K562 (cell line): ENCODE measurements at regions not wholly inside any gene's neighbourhood (a gene's known extent, or its start where the extent isn't known, plus 50 kb on each side); places are given as distances from the start of the nearest gene placed in this dataset.

Experiments
- ATAC-seq: fragments of 200-7000 bp; cut with Tn5 transposase; 3 replicates; pipeline ENCODE4 v1.9.1; 2020; ENCODE audit warnings: moderate library complexity
- BruUV-seq: library from RNA; stranded (reverse); fragments of 400-500 nt; replicated peaks from 2 replicates; lab custom pipeline; 2021; lab: Mats Ljungman, UMichigan
- CTCF ChIA-PET: fragments of 300-600 bp; formaldehyde crosslinking; extraction: SDS; loops from one replicate; lab custom pipeline; 2021; ENCODE audit warnings: low intra/inter-chr PET ratio; lab: Yijun Ruan, JAX
- POLR2A ChIA-PET: fragments of 300-600, 350-650 bp; sonication (Branson Sonifier 250); formaldehyde crosslinking; extraction: SDS; loops from one replicate; lab custom pipeline; 2021; ENCODE audit warnings: antibody characterized with exemption, inconsistent platforms; lab: Yijun Ruan, JAX
- DNase-seq, 4 experiments: peaks; one replicate each; pipeline versions ENCODE4 v3.0.0 to v3.0.0-alpha.2; 2011 to 2018; ENCODE audit warnings: low spot score in 3 of 4, mixed read lengths in 3 of 4; ENCODE audit errors: extremely low read depth in 1 of 4
- FAIRE-seq: peaks from 2 replicates; lab custom pipeline; 2011; peaks lifted over from hg19 to GRCh38; lab: Jason Lieb, UNC
- H2AFZ ChIP-seq: 2 replicates; pipeline ENCODE4 v1.6.0; 2011; ENCODE audit warnings: low read depth, low read length, control low read depth, inconsistent platforms
- H3K27ac ChIP-seq: fragments of 200-600 bp; 3 replicates; pipeline ENCODE4 v1.8.0; 2011; ENCODE audit warnings: low read depth, mild to moderate bottlenecking, control low read depth, inconsistent platforms, low read length, moderate library complexity, mixed read lengths; ENCODE audit errors: extremely low read depth
- H3K27me3 ChIP-seq, 2 experiments: fragments of 300-600 bp in 1 of 2; 2 replicates in 1 of 2; 3 replicates in 1 of 2; pipeline versions ENCODE4 v1.6.0 to v1.8.0; 2011; ENCODE audit warnings: inconsistent platforms in 2 of 2, low read length in 2 of 2, mild to moderate bottlenecking in 1 of 2, mixed read lengths in 1 of 2, moderate library complexity in 1 of 2; ENCODE audit not compliant: control insufficient read depth in 2 of 2, insufficient read depth in 2 of 2
- H3K36me3 ChIP-seq: fragments of 300-600 bp; 3 replicates; pipeline ENCODE4 v1.8.0; 2011; ENCODE audit warnings: mild to moderate bottlenecking, low read length, inconsistent platforms; ENCODE audit not compliant: control insufficient read depth, insufficient read depth
- H3K4me1 ChIP-seq, 2 experiments: fragments of 200-600 bp in 1 of 2; replicated peaks in 1 of 2; 2 replicates in 1 of 2; 3 replicates in 1 of 2; pipeline versions ENCODE4 v1.5.1 to v1.8.0; 2011; ENCODE audit warnings: inconsistent platforms in 2 of 2, low read length in 2 of 2, mild to moderate bottlenecking in 1 of 2, mixed read lengths in 1 of 2, moderate library complexity in 1 of 2; ENCODE audit not compliant: control insufficient read depth in 2 of 2, insufficient read depth in 2 of 2
- H3K4me2 ChIP-seq: 2 replicates; pipeline ENCODE4 v1.6.1; 2011; ENCODE audit warnings: low read length, control low read depth, inconsistent platforms, mixed read lengths; ENCODE audit not compliant: insufficient read depth
- H3K4me3 ChIP-seq: fragments of 200-600 bp; sonication (generic), shearing (Covaris generic); 2 replicates; pipeline ENCODE4 v1.5.1; 2016; ENCODE audit warnings: control low read depth, inconsistent platforms
- H3K79me2 ChIP-seq: fragments of 200-600 bp; 3 replicates; pipeline ENCODE4 v1.8.0; 2011; ENCODE audit warnings: low read length, inconsistent platforms; ENCODE audit not compliant: control insufficient read depth, insufficient read depth
- H3K9ac ChIP-seq, 2 experiments: 2 replicates each; pipeline versions ENCODE4 v1.6.0 to v1.6.1; 2011; ENCODE audit warnings: low read depth in 2 of 2, low read length in 2 of 2, control low read depth in 1 of 2, inconsistent platforms in 1 of 2, mild to moderate bottlenecking in 1 of 2, mixed read lengths in 1 of 2; ENCODE audit not compliant: insufficient read depth in 1 of 2
- H3K9me1 ChIP-seq: one replicate; pipeline ENCODE4 v1.6.0; 2011; ENCODE audit warnings: inconsistent platforms, mild to moderate bottlenecking, low read length, moderate library complexity; ENCODE audit not compliant: control insufficient read depth, insufficient read depth
- H3K9me3 ChIP-seq: replicated peaks from 2 replicates; pipeline ENCODE4 v1.5.1; 2011; ENCODE audit warnings: low read depth, low read length, inconsistent platforms; ENCODE audit not compliant: control insufficient read depth, insufficient read depth
- H4K20me1 ChIP-seq: replicated peaks from 2 replicates; pipeline ENCODE4 v1.6.1; 2011; ENCODE audit warnings: low read length, inconsistent platforms, mixed read lengths; ENCODE audit not compliant: control insufficient read depth, insufficient read depth
- FOXA1 ChIP-seq: fragments of 450-650 bp; IDR thresholded peaks from 2 replicates; pipeline ENCODE4 v1.6.1; 2016; ENCODE audit warnings: mild to moderate bottlenecking, borderline replicate concordance
- MEIS2 ChIP-seq: fragments of 450-650 bp; IDR thresholded peaks from 2 replicates; pipeline ENCODE4 v1.6.1; 2014; ENCODE audit warnings: mild to moderate bottlenecking; ENCODE audit not compliant: partially characterized antibody
- PBX2 ChIP-seq, 2 experiments: IDR thresholded peaks in 1 of 2; conservative IDR thresholded peaks in 1 of 2; 2 replicates each; pipeline ENCODE4 v1.6.1; 2016; ENCODE audit warnings: low read depth in 2 of 2, mild to moderate bottlenecking in 1 of 2, missing compliant biosample characterization in 1 of 2, missing genetic modification characterization in 1 of 2, moderate library complexity in 1 of 2
- SMARCC2 ChIP-seq: fragments of 450-650 bp; IDR thresholded peaks from 2 replicates; pipeline ENCODE4 v1.6.1; 2017; ENCODE audit warnings: antibody characterized with exemption, moderate library complexity, mild to moderate bottlenecking, low read depth
- U2AF1 ChIP-seq: fragments of 200-400 bp; formaldehyde crosslinking; optimal IDR thresholded peaks from 2 replicates; pipeline ENCODE3; 2017; ENCODE audit warnings: mild to moderate bottlenecking, low read depth, low read length, moderate library complexity
- ZNF395 ChIP-seq: fragments of 200-800 bp; sonication (Bioruptor generic); IDR thresholded peaks from 2 replicates; pipeline ENCODE4 v1.6.1; 2017; ENCODE audit warnings: missing genetic modification characterization, missing compliant biosample characterization
- ZNF561 ChIP-seq: fragments of 450-650 bp; formaldehyde crosslinking; conservative IDR thresholded peaks from 2 replicates; pipeline ENCODE4 v1.4.0; 2020; ENCODE audit warnings: mild to moderate bottlenecking, moderate library complexity
- WGBS: fragments of 100-300 bp; shearing (Covaris generic); methylation state at CpG from one replicate; pipeline ENCODE4 v1.1.6; 2016; ENCODE audit warnings: low coverage, mixed read lengths; ENCODE audit not compliant: insufficient coverage; ENCODE audit errors: missing lambda C conversion rate; 5-methylcytosine and 5-hydroxymethylcytosine counted together
- in situ Hi-C: fragments of 300-500 bp; cut with MboI; formaldehyde crosslinking; loops from 4 replicates; pipeline ENCODE4 v1.15.0; 2018; ENCODE audit warnings: inconsistent platforms, mixed read lengths
- intact Hi-C: fragments of 100-400 bp; cut with micrococcal nuclease; formaldehyde crosslinking; loops from 2 replicates; pipeline ENCODE4 v1.14.2; 2022
- TF ChIP-seq, protein P1 (sequence below): fragments of 450-650 bp; IDR thresholded peaks from 2 replicates; pipeline ENCODE4 v1.6.1; 2016

GRCh38 chr6:169979873-169980432 lies 228.5 kb downstream of the ERMARD start:
- under 1% methylated on average over 14 of the region's 14 CpGs for WGBS
- Histone ChIP-seq H4K20me1 (peaks cover 15% of the 10 kb centered on the region; the same call in 1 of the 2 replicates), H3K9me3 (no peaks in the 10 kb centered on the region), H3K27me3 (peaks cover 39 to 94% of the 10 kb centered on the region in 2 experiments), H3K27ac (no peak overlapping the region), H3K4me3 (no peak overlapping the region), H3K36me3 (no peaks in the 10 kb centered on the region), H3K4me2 (no peak overlapping the region), H2AFZ (no peak overlapping the region), H3K79me2 (no peaks in the 10 kb centered on the region), H3K4me1 (peaks cover 0 to 9% of the 10 kb centered on the region in 2 experiments; a peak in 1 of 5 replicates), H3K9ac (no peak overlapping the region), H3K9me1 (no peaks in the 10 kb centered on the region)
- no peak for DNase-seq
- ChIA-PET POLR2A (interaction anchor here (0.7 to 0.9 kb wide), 2 partner anchors 11 to 268 kb away, joined by 3 to 4 read pairs; no protein-coding TSS in a partner anchor), CTCF (no interaction called here)
- in situ Hi-C loops (no loop called here), intact Hi-C loops (no loop called here)
- ATAC-seq: no peak
- BruUV-seq: no TSS peak
- no peak for FAIRE-seq
- TF ChIP-seq SMARCC2 (no peak), PBX2 (CRISPR knock-in tag; IDR thresholded peaks at IDR 0.05; ENCODE audit: low read depth) (0 out of 2 replicates have a peak, but pooled peaks have one; percentile 11), PBX2 (tag; conservative IDR thresholded peaks at IDR 0.05; ENCODE audit: low read depth) (peak; percentile 73), ZNF395 (CRISPR knock-in tag) (no peak), MEIS2 (peak; percentile 82), U2AF1 (no peak), FOXA1 (no peak), ZNF561 (no peak)
- TF ChIP-seq, protein P1, sequence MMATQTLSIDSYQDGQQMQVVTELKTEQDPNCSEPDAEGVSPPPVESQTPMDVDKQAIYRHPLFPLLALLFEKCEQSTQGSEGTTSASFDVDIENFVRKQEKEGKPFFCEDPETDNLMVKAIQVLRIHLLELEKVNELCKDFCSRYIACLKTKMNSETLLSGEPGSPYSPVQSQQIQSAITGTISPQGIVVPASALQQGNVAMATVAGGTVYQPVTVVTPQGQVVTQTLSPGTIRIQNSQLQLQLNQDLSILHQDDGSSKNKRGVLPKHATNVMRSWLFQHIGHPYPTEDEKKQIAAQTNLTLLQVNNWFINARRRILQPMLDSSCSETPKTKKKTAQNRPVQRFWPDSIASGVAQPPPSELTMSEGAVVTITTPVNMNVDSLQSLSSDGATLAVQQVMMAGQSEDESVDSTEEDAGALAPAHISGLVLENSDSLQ: peak; percentile 74
